HEK293T (cell line): ENCODE measurements at regions not wholly inside any gene's neighbourhood (a gene's known extent, or its start where the extent isn't known, plus 50 kb on each side); places are given as distances from the start of the nearest gene placed in this dataset.

Source experiments
- FOXA1 ChIP-seq: fragments of 450-650 bp; IDR thresholded peaks from 2 replicates; pipeline ENCODE4 v1.6.1; 2016; ENCODE audit warnings: mild to moderate bottlenecking
- FOXM1 ChIP-seq: fragments of 450-650 bp; IDR thresholded peaks from 2 replicates; pipeline ENCODE4 v1.6.1; 2017; ENCODE audit warnings: mild to moderate bottlenecking, borderline replicate concordance
- LEF1 ChIP-seq: fragments of 450-650 bp; IDR thresholded peaks from 2 replicates; pipeline ENCODE4 v1.6.1; 2017; ENCODE audit warnings: mild to moderate bottlenecking, borderline replicate concordance
- NFRKB ChIP-seq: fragments of 450-650 bp; IDR thresholded peaks from 2 replicates; pipeline ENCODE4 v1.6.1; 2016; ENCODE audit warnings: mild to moderate bottlenecking, moderate library complexity
- PKNOX1 ChIP-seq: fragments of 450-650 bp; IDR thresholded peaks from 2 replicates; pipeline ENCODE4 v1.6.1; 2016
- SUZ12 ChIP-seq: fragments of 450-650 bp; IDR thresholded peaks from 2 replicates; pipeline ENCODE4 v1.6.1; 2016; ENCODE audit warnings: mild to moderate bottlenecking

- TF ChIP-seq FOXM1 (no peak), NFRKB (no peak), LEF1 (no peak), FOXA1 (no peak), SUZ12 (no peak), PKNOX1 (no peak)
Observed at GRCh38 chr5:33223563-33224284, 217.0 kb upstream of the TARS1 start.
